Psoas muscle (tissue), 7 donors: ENCODE measurements at regions not wholly inside any gene's neighbourhood (a gene's known extent, or its start where the extent isn't known, plus 50 kb on each side); places are given as distances from the start of the nearest gene placed in this dataset.

Experiments
- ATAC-seq, 4 donors: fragments of 200-7000 bp; cut with Tn5 transposase; one replicate each; pipeline ENCODE4 v1.9.1; 2020; ENCODE audit warnings: moderate library complexity in 3 of 4, mild to moderate bottlenecking in 2 of 4
- DNase-seq, 2 donors: peaks; one replicate each; pipeline ENCODE4 v3.0.0-alpha.2; 2020
- H3K27ac ChIP-seq: fragments of 200-600 bp; one replicate; pipeline ENCODE4 v1.8.0; 2022
- H3K27me3 ChIP-seq, 3 donors: fragments of 200-600 bp in 1 of 3; one replicate each; pipeline versions ENCODE4 v1.6.1 to v1.8.0; 2013 to 2022; ENCODE audit warnings: low read length in 2 of 3, mild to moderate bottlenecking in 2 of 3, moderate library complexity in 1 of 3; ENCODE audit not compliant: insufficient read depth in 3 of 3
- H3K36me3 ChIP-seq, 2 donors: fragments of 200-600 bp in 1 of 2; one replicate each; pipeline versions ENCODE4 v1.6.1 to v1.8.0; 2013 to 2022; ENCODE audit warnings: low read depth in 1 of 2, mild to moderate bottlenecking in 1 of 2, moderate library complexity in 1 of 2; ENCODE audit not compliant: insufficient read depth in 1 of 2
- H3K4me1 ChIP-seq: fragments of 200-600 bp; one replicate; pipeline ENCODE4 v1.8.0; 2022
- H3K4me3 ChIP-seq: fragments of 200-600 bp; one replicate; pipeline ENCODE4 v1.8.0; 2022; ENCODE audit warnings: mild to moderate bottlenecking
- H3K9me3 ChIP-seq: fragments of 200-600 bp; one replicate; pipeline ENCODE4 v1.8.0; 2022
- WGBS, 3 donors: extraction: QIAGEN DNeasy Blood & Tissue Kit; methylation state at CpG; one replicate each; pipeline versions ENCODE4 v1.1.6 to v1.1.7; 2013; 5-methylcytosine and 5-hydroxymethylcytosine counted together
- intact Hi-C, 2 donors: fragments of 100-400 bp; cut with DNase I; formaldehyde crosslinking; loops; one replicate each; pipeline versions ENCODE4 v1.11.0 to v1.14.2; 2022
- TF ChIP-seq, protein P1 (sequence below): fragments of 200-600 bp; IDR thresholded peaks from one replicate; pipeline ENCODE4 v1.8.0; 2022; ENCODE audit warnings: antibody characterized with exemption
- donor health status: healthy with polysubstance abuse.
- donor health status: DM: no; HTN: no; CAD: no; lungs with moderate emphysema.
- donor health status: Bipolar disorder and iron deficiency.
- donor health status: healthy.
- donor health status: DM: yes; HTN: yes; CAD: no.
- donor health status: DM: no; HTN: no; CAD: no.
- donor health status: DM: yes; HTN: yes; CAD: no.

- no peak overlapping the region for H3K4me3 ChIP-seq
- no peaks in the 10 kb centered on the region for H3K36me3 ChIP-seq
- no peak overlapping the region for H3K27ac ChIP-seq
- no peaks in the 10 kb centered on the region for H3K27me3 ChIP-seq
- H3K9me3 ChIP-seq = no peaks in the 10 kb centered on the region
- ATAC-seq (no peak), DNase-seq (no peak)
- intact Hi-C loops = no loop called here
- H3K4me1 ChIP-seq = no peaks in the 10 kb centered on the region
- TF ChIP-seq, protein P1, sequence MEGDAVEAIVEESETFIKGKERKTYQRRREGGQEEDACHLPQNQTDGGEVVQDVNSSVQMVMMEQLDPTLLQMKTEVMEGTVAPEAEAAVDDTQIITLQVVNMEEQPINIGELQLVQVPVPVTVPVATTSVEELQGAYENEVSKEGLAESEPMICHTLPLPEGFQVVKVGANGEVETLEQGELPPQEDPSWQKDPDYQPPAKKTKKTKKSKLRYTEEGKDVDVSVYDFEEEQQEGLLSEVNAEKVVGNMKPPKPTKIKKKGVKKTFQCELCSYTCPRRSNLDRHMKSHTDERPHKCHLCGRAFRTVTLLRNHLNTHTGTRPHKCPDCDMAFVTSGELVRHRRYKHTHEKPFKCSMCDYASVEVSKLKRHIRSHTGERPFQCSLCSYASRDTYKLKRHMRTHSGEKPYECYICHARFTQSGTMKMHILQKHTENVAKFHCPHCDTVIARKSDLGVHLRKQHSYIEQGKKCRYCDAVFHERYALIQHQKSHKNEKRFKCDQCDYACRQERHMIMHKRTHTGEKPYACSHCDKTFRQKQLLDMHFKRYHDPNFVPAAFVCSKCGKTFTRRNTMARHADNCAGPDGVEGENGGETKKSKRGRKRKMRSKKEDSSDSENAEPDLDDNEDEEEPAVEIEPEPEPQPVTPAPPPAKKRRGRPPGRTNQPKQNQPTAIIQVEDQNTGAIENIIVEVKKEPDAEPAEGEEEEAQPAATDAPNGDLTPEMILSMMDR = no peak
These were observed 393.6 kb upstream of the GOLIM4 start for GRCh38 chr3:168489301-168489700.

GRCh38 chr3:168485936-168486335 lies 390.2 kb upstream of the GOLIM4 start:
- no peak overlapping the region for H3K4me3 ChIP-seq
- H3K4me1 ChIP-seq = no peaks in the 10 kb centered on the region
- TF ChIP-seq, protein P1 = no peak
- H3K27me3 ChIP-seq = no peaks in the 10 kb centered on the region
- no peak overlapping the region for H3K27ac ChIP-seq
- H3K36me3 ChIP-seq = no peaks in the 10 kb centered on the region
- intact Hi-C loops = no loop called here
- DNase-seq (no peak), ATAC-seq (no peak)
- WGBS, 3 donors = 37 to 47% (median 47%) methylated on average over 2 of the region's 2 CpGs
- H3K9me3 ChIP-seq = no peaks in the 10 kb centered on the region

- H3K27ac ChIP-seq = no peak overlapping the region
- ATAC-seq = no peak
- H3K9me3 ChIP-seq = no peaks in the 10 kb centered on the region
- H3K4me1 ChIP-seq = no peaks in the 10 kb centered on the region
- H3K4me3 ChIP-seq = no peak overlapping the region
- WGBS, 3 donors = 55 to 56% (median 55%) methylated on average over 11 of the region's 11 CpGs
- H3K27me3 ChIP-seq = no peaks in the 10 kb centered on the region
- TF ChIP-seq, protein P1 = no peak
- intact Hi-C loops = no loop called here
- DNase-seq = no peak
- no peaks in the 10 kb centered on the region for H3K36me3 ChIP-seq
These were observed 380.7 kb upstream of the GOLIM4 start for GRCh38 chr3:168476360-168476980.

DNA sequence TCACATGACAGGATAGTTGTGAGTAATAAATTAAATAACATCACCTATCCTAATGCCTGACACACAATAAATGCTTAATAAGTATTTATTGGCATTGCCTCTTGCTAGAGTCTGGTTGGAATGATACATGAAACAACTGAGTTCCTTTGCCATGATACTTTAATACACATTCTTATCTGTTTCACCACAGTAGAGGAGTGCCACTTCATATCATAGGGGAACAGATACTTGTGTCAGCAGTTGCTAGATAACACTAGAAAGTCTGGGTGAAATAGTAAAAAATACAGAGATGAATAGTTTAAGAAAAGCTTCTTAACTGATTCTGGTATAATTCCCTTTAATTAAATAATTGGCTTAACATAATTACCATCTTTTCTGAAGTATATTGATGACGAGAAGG lies 380.0 kb upstream of the GOLIM4 start:
- intact Hi-C loops = no loop called here
- ATAC-seq (no peak), DNase-seq (no peak)
- H3K9me3 ChIP-seq = no peaks in the 10 kb centered on the region
- H3K4me3 ChIP-seq = no peak overlapping the region
- H3K4me1 ChIP-seq = no peaks in the 10 kb centered on the region
- H3K27ac ChIP-seq = no peak overlapping the region
- no peaks in the 10 kb centered on the region for H3K36me3 ChIP-seq
- WGBS, 3 donors = 90 to 92% (median 91%) methylated on average over 1 of the region's 1 CpG
- TF ChIP-seq, protein P1 = no peak
- H3K27me3 ChIP-seq = no peaks in the 10 kb centered on the region

- Histone ChIP-seq H3K27ac (no peak overlapping the region), H3K4me1 (no peaks in the 10 kb centered on the region), H3K4me3 (no peak overlapping the region), H3K36me3 (no peaks in the 10 kb centered on the region), H3K9me3 (no peaks in the 10 kb centered on the region), H3K27me3 (no peaks in the 10 kb centered on the region)
- DNase-seq = no peak
- intact Hi-C loops = no loop called here
- TF ChIP-seq, protein P1 = no peak
- 74 to 82% (median 79%) methylated on average over 4 of the region's 4 CpGs for WGBS, 3 donors
- ATAC-seq = no peak
These were observed 377.7 kb upstream of the GOLIM4 start for GRCh38 chr3:168473334-168473890.
